ENCODE measurements at regions not wholly inside any gene's neighbourhood (a gene's known extent, or its start where the extent isn't known, plus 50 kb on each side); places are given as distances from the start of the nearest gene placed in this dataset.
"Not testable (repeated sequence)": the region's sequence is repeated elsewhere in the genome, so short reads cannot be mapped to it uniquely, and the experiment has no call there.

DNA sequence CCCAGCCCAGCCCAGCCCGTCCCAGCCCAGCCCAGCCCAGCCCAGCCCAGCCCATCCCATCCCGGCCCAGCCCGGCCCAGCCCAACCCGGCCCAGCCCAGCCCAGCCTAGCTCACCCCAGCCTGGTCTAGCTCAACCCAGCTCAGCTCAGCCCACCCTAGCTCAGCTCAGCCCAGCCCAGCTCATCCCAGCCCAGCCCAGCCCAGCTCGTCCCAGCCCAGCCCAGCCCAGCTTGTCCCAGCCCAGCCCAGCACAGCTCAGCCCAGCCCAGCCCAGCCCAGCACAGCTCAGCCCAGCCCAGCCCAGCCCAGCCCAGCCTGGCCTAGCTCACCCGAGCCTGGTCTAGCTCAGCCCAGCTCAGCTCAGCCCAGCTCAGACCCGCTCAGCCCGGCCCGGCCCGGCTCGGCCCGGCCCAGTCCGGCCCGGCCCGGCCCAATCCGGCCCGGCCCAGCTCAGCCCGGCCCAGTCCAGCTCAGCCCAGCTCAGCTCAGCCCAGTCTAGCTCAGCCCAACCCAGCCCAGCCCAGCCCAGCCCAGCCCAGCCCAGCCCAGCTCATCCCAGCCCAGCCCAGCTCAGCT lies 184.7 kb downstream of the TMEM121 start:
- Mint-ChIP-seq H3K36me3 (no peaks in the 10 kb centered on the region), H3K4me1 (peaks cover 3% of the 10 kb centered on the region), H3K27me3 (no peaks in the 10 kb centered on the region), H3K9me3 (no peaks in the 10 kb centered on the region), H3K4me3 (no peak overlapping the region), H3K27ac (no peak overlapping the region)
- no peak for DNase-seq
- CTCF ChIA-PET: no interaction called here

DNA sequence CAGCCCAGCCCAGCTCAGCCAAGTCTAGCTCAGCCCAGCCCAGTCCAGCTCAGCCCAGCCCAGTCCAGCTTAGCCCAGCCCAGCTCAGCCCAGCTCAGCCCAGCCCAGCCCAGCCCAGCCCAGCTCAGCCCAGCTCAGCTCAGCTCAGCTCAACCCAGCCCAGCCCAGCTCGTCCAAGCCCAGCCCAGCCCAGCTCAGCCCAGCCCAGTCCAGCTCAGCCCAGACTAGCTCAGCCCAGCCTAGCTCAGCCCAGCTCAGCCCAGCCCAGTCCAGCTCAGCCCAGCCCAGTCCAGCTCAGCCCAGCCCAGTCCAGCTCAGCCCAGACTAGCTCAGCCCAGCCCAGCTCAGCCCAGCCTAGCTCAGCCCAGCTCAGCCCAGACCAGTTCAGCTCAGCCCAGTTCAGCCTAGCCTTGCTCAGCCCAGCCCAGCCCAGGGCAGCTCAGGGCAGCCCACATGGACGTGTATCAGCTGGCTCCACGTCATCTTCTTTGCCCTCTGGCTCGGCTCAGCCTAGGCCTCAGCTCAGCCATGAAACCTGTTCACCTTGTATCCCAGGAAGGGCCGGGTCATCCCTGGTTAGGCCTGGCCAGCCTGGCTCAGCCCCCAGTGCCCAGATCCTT lies 185.6 kb downstream of the TMEM121 start:
- DNase-seq: no peak
- CTCF ChIA-PET: interaction anchor here (0.6 kb wide), 1 partner anchor 234 kb away, joined by 3 read pairs; no protein-coding TSS in a partner anchor
- no peak overlapping the region for H3K27ac Mint-ChIP-seq
- H3K4me1 Mint-ChIP-seq: no peaks in the 10 kb centered on the region
- no peak overlapping the region for H3K4me3 Mint-ChIP-seq
- H3K36me3 Mint-ChIP-seq: no peaks in the 10 kb centered on the region
- H3K27me3 Mint-ChIP-seq: no peaks in the 10 kb centered on the region
- H3K9me3 Mint-ChIP-seq: no peaks in the 10 kb centered on the region

DNA sequence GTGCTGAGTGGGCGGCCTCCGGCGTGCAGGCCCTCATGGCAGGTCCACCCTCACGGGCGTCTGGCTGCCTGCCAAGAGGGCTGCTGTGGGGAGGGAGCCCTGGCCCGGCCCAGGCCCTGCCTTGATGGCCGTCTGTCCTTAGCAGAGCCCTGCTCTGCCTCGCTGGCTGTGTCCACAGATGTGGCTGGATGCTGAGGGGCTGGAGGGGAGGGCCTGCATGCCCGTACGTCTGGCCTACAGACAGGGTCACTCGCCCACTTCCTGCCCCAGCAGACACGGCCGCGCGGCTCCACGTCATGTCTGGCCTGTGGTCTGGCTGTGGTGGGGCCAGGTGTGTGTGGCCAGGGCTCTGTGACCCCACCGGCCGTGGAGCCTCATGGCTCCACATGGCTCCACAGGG lies 186.3 kb downstream of the TMEM121 start:
- H3K4me3 Mint-ChIP-seq, DNase-seq, H3K4me1 Mint-ChIP-seq, CTCF ChIA-PET, H3K9me3 Mint-ChIP-seq, H3K27ac Mint-ChIP-seq, H3K27me3 Mint-ChIP-seq, H3K36me3 Mint-ChIP-seq: not testable (repeated sequence)

DNA sequence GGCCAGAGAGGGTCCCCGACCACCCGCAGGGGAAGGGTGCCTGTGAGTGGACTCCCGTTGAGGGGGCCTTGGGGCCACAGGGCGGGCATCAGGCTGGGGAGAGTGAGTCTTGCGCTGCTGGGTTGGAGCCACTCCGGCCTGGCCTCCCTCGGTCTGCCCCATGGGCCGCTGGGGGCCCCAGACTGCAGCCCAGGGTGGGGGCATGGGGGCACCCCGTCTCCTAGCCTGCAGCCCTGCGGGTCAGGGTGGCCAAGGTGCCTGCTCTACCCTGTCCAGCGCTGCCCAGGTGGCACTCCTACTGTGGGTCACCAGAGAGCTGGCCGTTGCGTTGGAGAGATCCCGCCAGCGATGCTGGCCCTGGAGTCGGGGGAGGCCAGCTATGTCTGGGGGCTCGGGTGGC lies 186.8 kb downstream of the TMEM121 start:
- not testable (repeated sequence) for H3K27me3 Mint-ChIP-seq

DNA sequence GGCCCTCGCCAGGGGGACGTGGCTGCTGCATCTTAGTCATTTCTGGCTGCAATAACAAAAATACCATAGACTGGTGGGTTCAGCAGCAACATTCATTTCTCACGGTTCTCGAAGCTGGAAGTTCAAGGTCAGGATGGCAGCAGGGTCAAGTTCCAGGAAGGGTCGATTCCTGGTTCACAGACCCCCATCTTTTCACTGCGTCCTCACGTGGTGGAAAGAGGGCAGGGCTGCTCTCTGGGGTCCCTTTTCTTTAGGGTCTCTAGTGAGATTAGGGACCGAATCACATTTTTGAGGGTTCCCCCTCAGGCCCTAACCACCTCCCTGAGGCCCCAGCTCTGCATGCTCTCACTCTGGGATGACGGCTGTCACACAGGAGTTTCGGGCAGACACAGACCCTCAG lies 187.5 kb downstream of the TMEM121 start:
- H3K4me3 Mint-ChIP-seq, DNase-seq, H3K36me3 Mint-ChIP-seq, H3K27me3 Mint-ChIP-seq, H3K9me3 Mint-ChIP-seq, CTCF ChIA-PET, H3K27ac Mint-ChIP-seq, H3K4me1 Mint-ChIP-seq: not testable (repeated sequence)

More for the DNA sequence above, 186.8 kb downstream of the TMEM121 start:
- H3K27ac Mint-ChIP-seq, H3K4me3 Mint-ChIP-seq, H3K36me3 Mint-ChIP-seq, CTCF ChIA-PET, H3K9me3 Mint-ChIP-seq, H3K4me1 Mint-ChIP-seq, DNase-seq: not testable (repeated sequence)

DNA sequence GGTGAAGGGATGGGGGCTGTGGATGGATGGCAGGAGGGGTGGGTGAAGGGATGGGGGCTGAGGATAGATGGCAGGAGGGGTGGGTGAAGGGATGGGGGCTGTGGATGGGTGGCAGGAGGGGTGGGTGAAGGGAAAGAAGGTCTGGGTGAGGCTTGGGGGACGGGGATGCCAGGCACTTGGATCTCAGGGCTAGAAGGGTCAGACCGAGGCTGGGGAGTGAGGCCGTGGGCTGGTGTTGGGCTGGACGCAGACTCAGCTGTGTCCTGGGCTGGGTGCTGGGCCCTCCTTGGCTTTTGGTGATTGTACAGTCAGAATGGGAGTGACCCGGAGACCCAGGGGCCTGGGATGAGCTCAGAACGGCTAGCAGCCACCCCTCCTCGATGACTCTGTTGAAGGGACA lies 192.4 kb downstream of the TMEM121 start:
- H3K4me3 Mint-ChIP-seq, H3K4me1 Mint-ChIP-seq, CTCF ChIA-PET, H3K36me3 Mint-ChIP-seq, H3K9me3 Mint-ChIP-seq, DNase-seq, H3K27me3 Mint-ChIP-seq, H3K27ac Mint-ChIP-seq: not testable (repeated sequence)

DNA sequence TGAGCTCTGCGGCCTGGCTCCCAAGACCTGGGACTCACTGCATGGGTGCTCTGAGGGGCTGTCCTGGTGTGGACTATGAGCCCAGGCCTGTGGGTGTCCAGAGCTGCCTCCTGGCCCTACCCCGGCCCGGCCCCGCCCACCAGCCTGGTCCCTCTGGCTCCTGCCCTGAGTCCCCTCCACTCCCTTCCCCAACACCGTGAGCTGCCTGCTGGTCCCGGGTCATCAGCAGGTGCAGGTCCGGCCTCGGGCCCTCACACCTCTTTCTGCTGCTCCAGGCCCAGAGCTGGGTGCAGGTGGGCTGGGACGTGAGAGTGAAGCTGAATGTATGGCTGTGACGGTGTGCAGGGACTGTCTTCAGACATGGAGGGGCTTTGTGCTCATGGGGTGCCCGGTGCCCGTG lies 193.7 kb downstream of the TMEM121 start:
- H3K9me3 Mint-ChIP-seq, DNase-seq, H3K27ac Mint-ChIP-seq, H3K27me3 Mint-ChIP-seq, CTCF ChIA-PET, H3K4me1 Mint-ChIP-seq, H3K4me3 Mint-ChIP-seq, H3K36me3 Mint-ChIP-seq: not testable (repeated sequence)

DNA sequence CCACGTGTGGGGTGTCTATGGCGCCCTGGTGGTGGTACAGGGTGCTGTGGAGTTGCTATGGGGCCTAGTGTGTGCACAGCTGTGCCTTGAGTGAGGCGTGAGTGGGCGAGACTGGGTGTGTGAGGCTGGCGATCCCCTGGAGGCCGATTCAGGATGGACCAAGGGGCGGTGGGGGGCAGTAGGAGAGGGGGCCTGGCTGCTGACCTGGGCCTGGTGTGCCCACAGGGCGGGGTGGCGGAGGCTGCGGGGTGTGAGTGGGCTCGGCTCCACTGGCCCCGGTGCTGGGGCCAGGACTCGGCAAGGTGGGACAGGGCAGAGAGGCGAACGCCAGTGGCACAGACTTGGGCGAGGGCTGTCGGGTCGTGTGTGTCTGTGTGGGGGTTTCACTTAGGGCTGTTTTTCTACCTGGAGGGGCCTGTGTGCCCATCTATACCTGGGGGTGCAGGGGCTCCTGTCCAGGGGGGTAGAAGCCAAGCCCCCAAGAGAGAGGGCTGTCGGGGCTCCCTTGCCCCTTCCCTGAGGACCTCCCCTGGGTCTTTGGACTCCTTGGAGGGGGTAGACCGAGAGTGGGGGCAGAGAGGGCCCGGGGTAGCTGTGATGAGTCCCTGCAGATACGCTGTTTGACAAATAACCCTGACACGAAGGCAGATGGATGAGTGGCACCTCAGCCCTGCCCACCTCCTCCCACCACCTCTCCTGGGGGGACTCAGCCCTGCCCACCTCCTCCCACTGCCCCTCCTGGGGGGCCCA lies 194.6 kb downstream of the TMEM121 start:
- not testable (repeated sequence) for H3K4me1 Mint-ChIP-seq, H3K36me3 Mint-ChIP-seq

DNA sequence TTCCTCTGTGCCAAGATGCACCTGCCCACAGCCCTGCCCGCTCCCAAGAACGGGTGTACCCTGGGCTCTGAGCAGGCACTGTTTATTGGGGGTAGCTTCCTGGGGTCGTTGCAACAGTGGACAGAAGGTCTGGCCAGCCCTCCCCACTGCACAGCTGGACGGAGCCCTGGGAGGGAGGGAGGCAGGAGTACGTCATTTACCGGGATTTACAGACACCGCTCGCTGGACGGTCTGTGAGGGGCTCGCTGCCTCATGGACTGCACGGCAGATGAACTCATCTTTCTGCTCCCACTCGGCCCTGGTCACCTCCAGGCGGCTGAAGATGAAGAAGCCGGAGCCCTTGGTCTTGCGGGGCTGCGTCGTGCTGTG lies 195.2 kb downstream of the TMEM121 start:
- H3K9me3 Mint-ChIP-seq, H3K27ac Mint-ChIP-seq, H3K4me1 Mint-ChIP-seq, H3K4me3 Mint-ChIP-seq, DNase-seq, H3K27me3 Mint-ChIP-seq, CTCF ChIA-PET, H3K36me3 Mint-ChIP-seq: not testable (repeated sequence)

More for the DNA sequence above, 194.6 kb downstream of the TMEM121 start:
- H3K27me3 Mint-ChIP-seq, H3K9me3 Mint-ChIP-seq, H3K27ac Mint-ChIP-seq, H3K4me3 Mint-ChIP-seq, CTCF ChIA-PET, DNase-seq: not testable (repeated sequence)

DNA sequence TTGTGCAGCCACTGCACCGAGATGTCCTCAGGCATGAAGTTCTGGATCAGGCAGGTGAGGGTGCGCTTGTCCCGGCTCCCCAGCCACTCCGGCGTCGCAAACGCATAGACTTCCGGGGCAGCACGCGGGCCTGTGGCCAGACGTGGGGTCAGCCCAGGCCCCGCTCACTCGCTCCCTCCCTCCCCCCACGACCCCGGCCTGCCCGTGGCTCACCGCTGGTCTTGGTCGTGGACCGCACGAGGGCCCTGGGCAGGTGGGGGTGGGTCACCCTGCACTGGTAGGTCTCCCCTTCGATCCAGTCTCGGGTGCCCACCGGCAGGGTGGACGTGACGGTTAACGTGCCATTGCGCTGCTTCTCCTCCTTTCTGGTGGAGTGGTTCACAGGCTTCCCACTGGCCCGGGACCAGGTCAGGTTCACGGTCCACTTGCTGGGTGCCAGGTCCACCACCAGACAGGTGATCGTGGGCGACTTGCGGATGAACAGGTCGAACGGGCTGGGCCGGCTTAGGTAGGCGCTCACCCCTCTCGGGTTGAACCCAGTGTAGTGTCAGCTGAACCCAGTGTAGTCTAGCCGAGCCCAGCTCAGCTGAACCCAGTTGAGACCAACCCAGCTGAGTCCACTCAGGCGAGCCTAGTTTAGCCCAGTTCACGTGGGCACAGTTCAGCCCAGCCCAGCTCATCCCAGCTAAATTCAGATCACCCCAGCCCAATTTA lies 195.8 kb downstream of the TMEM121 start:
- H3K4me1 Mint-ChIP-seq, H3K27ac Mint-ChIP-seq, H3K4me3 Mint-ChIP-seq, H3K9me3 Mint-ChIP-seq, H3K36me3 Mint-ChIP-seq, H3K27me3 Mint-ChIP-seq, CTCF ChIA-PET, DNase-seq: not testable (repeated sequence)

DNA sequence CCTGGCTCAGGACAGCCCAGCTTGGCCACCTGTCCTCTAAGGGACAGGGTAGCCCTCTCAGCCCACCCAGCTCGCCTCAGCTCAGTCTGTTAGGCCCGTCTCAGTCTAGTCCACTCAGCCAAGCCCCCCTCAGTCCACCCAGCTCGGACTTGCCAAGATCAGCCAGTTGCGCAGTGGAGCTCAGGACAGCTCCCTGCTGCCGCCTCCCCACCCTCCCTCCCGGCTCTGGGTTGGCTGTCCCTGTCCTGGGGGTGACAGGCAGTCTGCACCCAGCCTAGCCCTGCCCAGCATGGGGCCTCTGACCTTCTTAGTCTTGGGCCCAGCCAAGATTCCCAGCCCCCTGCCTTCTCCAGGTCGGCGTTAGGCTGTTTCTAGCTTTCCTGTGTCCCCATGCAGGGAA lies 196.9 kb downstream of the TMEM121 start:
- not testable (repeated sequence) for H3K36me3 Mint-ChIP-seq

DNA sequence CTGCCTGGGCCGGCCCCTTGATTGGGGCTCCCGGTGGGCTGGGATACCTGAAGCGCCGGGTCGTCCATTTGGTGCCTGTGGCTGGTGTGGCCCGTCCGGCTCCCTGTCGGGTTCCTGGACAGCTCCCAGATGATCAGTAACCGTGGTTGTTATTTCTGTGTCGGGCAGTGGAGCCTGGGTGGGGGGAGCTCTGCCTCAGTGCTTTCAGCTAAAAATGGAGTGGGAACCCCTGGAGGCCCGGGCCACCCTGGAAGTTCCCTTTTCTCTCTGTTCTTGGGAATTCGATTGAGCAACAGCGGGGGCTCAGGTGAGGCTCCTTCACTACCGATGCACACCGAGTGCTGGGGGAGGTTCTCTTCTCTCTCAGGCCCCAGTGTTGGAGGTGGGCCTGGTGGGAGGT lies 197.4 kb downstream of the TMEM121 start:
- peaks cover 13% of the 10 kb centered on the region for H3K27me3 Mint-ChIP-seq
- H3K4me3 Mint-ChIP-seq, CTCF ChIA-PET, H3K4me1 Mint-ChIP-seq, H3K27ac Mint-ChIP-seq, H3K36me3 Mint-ChIP-seq, DNase-seq, H3K9me3 Mint-ChIP-seq: not testable (repeated sequence)

More for the DNA sequence above, 196.9 kb downstream of the TMEM121 start:
- CTCF ChIA-PET, H3K27me3 Mint-ChIP-seq, H3K4me1 Mint-ChIP-seq, H3K4me3 Mint-ChIP-seq, H3K9me3 Mint-ChIP-seq, H3K27ac Mint-ChIP-seq, DNase-seq: not testable (repeated sequence)

DNA sequence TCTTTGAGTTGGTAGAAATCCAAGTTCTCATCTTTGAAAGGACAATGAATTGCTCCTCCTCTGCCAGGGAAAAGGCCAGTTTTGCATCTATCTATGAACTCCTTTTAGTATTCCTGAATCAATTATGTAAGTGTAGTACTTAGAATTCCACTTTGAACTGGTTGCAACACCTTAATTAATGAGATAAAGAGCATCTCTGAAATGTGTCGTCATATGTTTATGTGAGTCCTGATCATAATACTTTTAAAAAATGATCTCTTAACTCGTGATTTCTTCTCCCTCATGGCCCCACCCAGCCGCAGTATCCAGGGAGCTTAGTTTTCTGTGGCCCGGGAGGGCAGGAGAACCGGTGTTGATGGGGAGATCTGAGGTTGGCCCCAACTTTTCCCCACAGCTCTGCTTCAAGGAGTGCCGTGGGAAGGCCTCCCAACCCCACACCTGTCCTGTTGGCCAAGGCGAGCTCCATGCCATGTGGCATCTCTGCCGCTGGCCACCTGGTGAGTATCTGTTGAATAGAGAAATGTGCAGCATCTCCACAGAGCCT lies 203.5 kb downstream of the TMEM121 start:
- H3K9me3 Mint-ChIP-seq, H3K4me1 Mint-ChIP-seq, H3K36me3 Mint-ChIP-seq, H3K4me3 Mint-ChIP-seq, CTCF ChIA-PET, H3K27ac Mint-ChIP-seq, DNase-seq: not testable (repeated sequence)
- peaks cover 38% of the 10 kb centered on the region for H3K27me3 Mint-ChIP-seq

DNA sequence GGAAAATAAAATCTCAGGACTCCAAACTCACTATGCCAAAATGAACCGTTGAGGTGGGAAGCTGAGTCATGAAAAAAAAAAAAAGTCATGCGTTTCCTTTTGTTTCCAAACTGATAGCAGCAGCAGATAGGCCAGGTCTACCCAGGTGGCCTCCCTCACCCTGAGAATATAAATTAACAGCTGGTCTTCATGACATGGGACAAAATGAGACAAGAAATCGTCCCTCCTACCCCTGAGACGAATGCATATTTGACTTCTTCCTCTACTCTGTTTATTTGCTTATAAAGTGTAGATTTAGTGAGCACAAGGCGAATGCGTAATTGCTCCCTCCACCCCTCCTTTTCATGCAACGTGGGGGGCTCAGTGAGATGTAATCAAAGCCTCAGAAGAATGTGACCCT lies 204.3 kb downstream of the TMEM121 start:
- peaks cover 34% of the 10 kb centered on the region for H3K27me3 Mint-ChIP-seq
- H3K4me3 Mint-ChIP-seq, H3K36me3 Mint-ChIP-seq, H3K27ac Mint-ChIP-seq, DNase-seq, CTCF ChIA-PET, H3K9me3 Mint-ChIP-seq, H3K4me1 Mint-ChIP-seq: not testable (repeated sequence)
